ENCODE measurements at regions not wholly inside any gene's neighbourhood (a gene's known extent, or its start where the extent isn't known, plus 50 kb on each side); places are given as distances from the start of the nearest gene placed in this dataset.

- Histone ChIP-seq H3K23ac (ENCODE audit: insufficient read length, low read depth, low read length) (no peak overlapping the region), H4K5ac (ENCODE audit: insufficient read length, low read depth, low read length) (no peak overlapping the region), H3K4ac (ENCODE audit: low read depth, low read length) (no peak overlapping the region), H4K20me1 (ENCODE audit: control insufficient read depth, insufficient read depth, insufficient read length) (no peaks in the 10 kb centered on the region), H3K23me2 (ENCODE audit: insufficient read length, low read depth, low read length, poor library complexity, severe bottlenecking) (no peaks in the 10 kb centered on the region), H4K91ac (ENCODE audit: insufficient read length, low read depth, low read length) (no peak overlapping the region), H3K18ac (ENCODE audit: insufficient read length, low read depth, low read length) (no peak overlapping the region), H3K4me2 (ENCODE audit: insufficient read depth, insufficient read length, low read length) (no peak overlapping the region), H3K27me3 (ENCODE audit: insufficient read depth, low read length) (no peaks in the 10 kb centered on the region), H3K56ac (ENCODE audit: insufficient read length, low read depth, low read length) (no peak overlapping the region), H3K27ac (ENCODE audit: insufficient read length, low read depth, low read length) (no peak overlapping the region), H3K14ac (ENCODE audit: insufficient read depth, low read length) (no peak overlapping the region), H3K9me3 (ENCODE audit: control insufficient read depth, low read depth, low read length) (no peaks in the 10 kb centered on the region), H2BK120ac (ENCODE audit: low read depth, low read length, poor library complexity, severe bottlenecking) (no peak overlapping the region), H3K9ac (ENCODE audit: extremely low read depth, insufficient read length, low read length) (no peak overlapping the region), H2BK12ac (ENCODE audit: insufficient read length, low read depth, low read length) (no peak overlapping the region), H2AK5ac (ENCODE audit: insufficient read length, low read length) (no peak overlapping the region), H4K8ac (replicated peaks; ENCODE audit: insufficient read length, low read depth, low read length) (no peak overlapping the region), H2BK5ac (ENCODE audit: insufficient read length, low read length) (no peak overlapping the region), H3T11ph (ENCODE audit: low read length) (no peak overlapping the region), H3K4me1 (ENCODE audit: insufficient read depth, low read length) (no peaks in the 10 kb centered on the region), H2BK15ac (ENCODE audit: low read depth, low read length) (no peak overlapping the region), H2AFZ (ENCODE audit: low read length) (no peak overlapping the region), H3K79me1 (ENCODE audit: insufficient read depth, low read depth, low read length, poor library complexity, severe bottlenecking) (no peaks in the 10 kb centered on the region), H3K79me2 (ENCODE audit: insufficient read depth, low read length) (no peaks in the 10 kb centered on the region), H2BK20ac (ENCODE audit: low read depth, low read length, poor library complexity, severe bottlenecking) (no peak overlapping the region)
- TF ChIP-seq CTCF (conservative IDR thresholded peaks at IDR 0.05), result no peak
- Mint-ChIP-seq H3K4me1 (no peaks in the 10 kb centered on the region), H3K4me3 (no peak overlapping the region), H3K36me3 (ENCODE audit: insufficient read depth in 1 of 3, low read depth in 3 of 3) (no peaks in the 10 kb centered on the region; a peak in 1 of 7 replicates), H3K27me3 (ENCODE audit: low read depth) (no peaks in the 10 kb centered on the region), H3K9me3 (peaks cover 3 to 6% of the 10 kb centered on the region in 2 experiments; a peak in 3 of 5 replicates), H3K27ac (no peak overlapping the region)
- no peak for DNase-seq
- no CpG with 5 or more reads among the region's 1 CpG for WGBS (ENCODE audit: extremely low coverage, insufficient read length, low lambda C conversion rate)
Observed at GRCh38 chr2:146077156-146077555, 1557.2 kb upstream of the ZEB2 start.
